ENCODE measurements at regions not wholly inside any gene's neighbourhood (a gene's known extent, or its start where the extent isn't known, plus 50 kb on each side); places are given as distances from the start of the nearest gene placed in this dataset.

DNA sequence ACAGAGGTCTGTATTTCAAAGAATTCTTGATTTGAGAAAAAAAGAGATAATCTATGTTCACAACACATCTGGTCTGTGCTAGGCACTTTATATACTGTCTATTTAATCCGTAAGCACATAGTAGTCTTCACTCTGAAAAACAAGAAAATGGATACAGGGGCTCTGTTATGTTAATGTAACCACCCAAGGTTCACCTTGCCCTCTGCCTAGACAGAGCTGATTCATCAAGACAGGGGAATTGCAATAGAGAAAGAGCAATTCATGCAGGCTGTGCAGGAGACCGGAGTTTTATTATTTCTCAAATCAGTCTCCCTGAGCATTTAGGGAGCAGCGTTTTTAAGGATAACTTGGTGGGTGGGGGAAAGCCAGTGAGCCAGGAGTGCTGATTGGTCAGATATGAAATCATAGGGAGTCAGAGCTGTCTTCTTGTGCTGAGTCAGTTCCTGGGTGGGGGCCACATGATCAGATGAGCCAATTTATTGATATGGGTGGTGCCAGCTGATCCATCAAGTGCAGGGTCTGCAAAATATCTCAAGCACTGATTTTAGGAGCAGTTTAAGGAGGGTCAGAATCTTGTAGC, 92.9 kb upstream of the TNIP3 start:
- H3F3A ChIP-seq (ENCODE audit: insufficient read depth, low read length): no peaks in the 10 kb centered on the region
- H3K9me2 ChIP-seq (replicated peaks; ENCODE audit: insufficient read depth, low read length): no peaks in the 10 kb centered on the region
- H3K4me2 ChIP-seq (ENCODE audit: low read depth, low read length): no peak overlapping the region
- no peak for DNase-seq
- H3K4me1 ChIP-seq (ENCODE audit: low read length): no peaks in the 10 kb centered on the region
- H2AFZ ChIP-seq (ENCODE audit: low read length): no peak overlapping the region
- no peaks in the 10 kb centered on the region for H4K20me1 ChIP-seq (ENCODE audit: insufficient read depth, low read length)
- no peak overlapping the region for H3K9ac ChIP-seq (ENCODE audit: low read length)
- no peaks in the 10 kb centered on the region for H3K27me3 ChIP-seq (replicated peaks; ENCODE audit: insufficient read depth, low read length)
- no peaks in the 10 kb centered on the region for H3K79me2 ChIP-seq (ENCODE audit: low read length)
- no peak overlapping the region for H3K27ac ChIP-seq (ENCODE audit: low read length)
- H3K36me3 ChIP-seq (replicated peaks; ENCODE audit: insufficient read depth, low read length): no peaks in the 10 kb centered on the region
- no peak for TF ChIP-seq EZH2 (optimal IDR thresholded peaks at IDR 0.05; ENCODE audit: low read depth, low read length)
- TF ChIP-seq CTCF (IDR thresholded peaks at IDR 0.05; ENCODE audit: low read length): no peak
- no peak for TF ChIP-seq EZH2phosphoT487 (IDR thresholded peaks at IDR 0.05; ENCODE audit: low read length)
- H3K9me3 ChIP-seq (replicated peaks; ENCODE audit: insufficient read depth, low read length): no peaks in the 10 kb centered on the region
- H3K4me3 ChIP-seq (ENCODE audit: low read length): no peak overlapping the region

- TF ChIP-seq EZH2 (optimal IDR thresholded peaks at IDR 0.05; ENCODE audit: low read depth, low read length) (no peak), CTCF (IDR thresholded peaks at IDR 0.05; ENCODE audit: low read length) (no peak), EZH2phosphoT487 (IDR thresholded peaks at IDR 0.05; ENCODE audit: low read length) (no peak)
- Histone ChIP-seq H3K79me2 (ENCODE audit: low read length) (no peaks in the 10 kb centered on the region), H3K4me1 (ENCODE audit: low read length) (no peaks in the 10 kb centered on the region), H2AFZ (ENCODE audit: low read length) (no peak overlapping the region), H3K27me3 (replicated peaks; ENCODE audit: insufficient read depth, low read length) (no peaks in the 10 kb centered on the region), H3K27ac (ENCODE audit: low read length) (no peak overlapping the region), H3F3A (ENCODE audit: insufficient read depth, low read length) (no peaks in the 10 kb centered on the region), H3K9ac (ENCODE audit: low read length) (no peak overlapping the region), H3K36me3 (replicated peaks; ENCODE audit: insufficient read depth, low read length) (no peaks in the 10 kb centered on the region), H3K4me3 (ENCODE audit: low read length) (no peak overlapping the region), H3K9me2 (replicated peaks; ENCODE audit: insufficient read depth, low read length) (no peaks in the 10 kb centered on the region), H3K9me3 (replicated peaks; ENCODE audit: insufficient read depth, low read length) (no peaks in the 10 kb centered on the region), H3K4me2 (ENCODE audit: low read depth, low read length) (no peak overlapping the region), H4K20me1 (ENCODE audit: insufficient read depth, low read length) (no peaks in the 10 kb centered on the region)
- DNase-seq: no peak
Observed at GRCh38 chr4:121255986-121256750, 92.0 kb upstream of the TNIP3 start.

DNA sequence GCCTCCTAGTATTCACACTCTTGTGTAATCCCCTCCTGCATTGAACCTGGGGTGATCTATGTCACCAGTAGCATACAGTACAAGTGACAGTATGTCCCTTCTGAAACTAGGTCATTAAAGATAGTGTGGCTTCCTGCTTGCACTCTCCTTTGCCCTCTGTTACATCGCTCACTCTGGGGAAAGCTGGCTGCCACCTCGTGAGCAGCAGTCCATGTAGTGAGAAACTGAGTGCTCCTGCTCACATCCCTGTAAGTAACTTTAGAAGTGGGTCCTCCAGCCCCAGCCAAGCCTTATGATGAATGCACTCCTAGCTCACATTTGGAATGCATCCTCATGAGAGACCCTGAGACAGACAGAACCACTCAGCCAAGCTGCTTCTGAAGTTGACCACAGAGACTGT, 89.8 kb upstream of the TNIP3 start:
- Histone ChIP-seq H3K9me3 (replicated peaks; ENCODE audit: insufficient read depth, low read length) (no peaks in the 10 kb centered on the region), H3K79me2 (ENCODE audit: low read length) (no peaks in the 10 kb centered on the region), H3K27ac (ENCODE audit: low read length) (no peak overlapping the region), H2AFZ (ENCODE audit: low read length) (no peak overlapping the region), H3K9me2 (replicated peaks; ENCODE audit: insufficient read depth, low read length) (no peaks in the 10 kb centered on the region), H3K4me3 (ENCODE audit: low read length) (no peak overlapping the region), H3F3A (ENCODE audit: insufficient read depth, low read length) (no peaks in the 10 kb centered on the region), H3K27me3 (replicated peaks; ENCODE audit: insufficient read depth, low read length) (no peaks in the 10 kb centered on the region), H3K4me2 (ENCODE audit: low read depth, low read length) (no peak overlapping the region), H4K20me1 (ENCODE audit: insufficient read depth, low read length) (no peaks in the 10 kb centered on the region), H3K36me3 (replicated peaks; ENCODE audit: insufficient read depth, low read length) (no peaks in the 10 kb centered on the region), H3K4me1 (ENCODE audit: low read length) (no peaks in the 10 kb centered on the region), H3K9ac (ENCODE audit: low read length) (no peak overlapping the region)
- TF ChIP-seq EZH2phosphoT487 (IDR thresholded peaks at IDR 0.05; ENCODE audit: low read length): no peak
- no peak for TF ChIP-seq EZH2 (optimal IDR thresholded peaks at IDR 0.05; ENCODE audit: low read depth, low read length)
- TF ChIP-seq CTCF (IDR thresholded peaks at IDR 0.05; ENCODE audit: low read length): no peak
- no peak for DNase-seq

All from MM.1S (cell line).